GM12875 (cell line): ENCODE measurements at regions not wholly inside any gene's neighbourhood (a gene's known extent, or its start where the extent isn't known, plus 50 kb on each side); places are given as distances from the start of the nearest gene placed in this dataset.

ENCODE experiments used
- H3K4me3 ChIP-seq: one replicate; pipeline ENCODE4 v1.5.1; 2011; ENCODE audit warnings: low read depth, low read length, control low read depth
- CTCF ChIP-seq: IDR thresholded peaks from 2 replicates; pipeline ENCODE4 v1.5.1; 2011; ENCODE audit warnings: low read depth, mild to moderate bottlenecking, control low read depth, inconsistent platforms, low read length, moderate library complexity, borderline replicate concordance; ENCODE audit not compliant: insufficient read depth

- H3K4me3 ChIP-seq: no peak overlapping the region
- TF ChIP-seq CTCF: no peak
Measured at GRCh38 chr1:181364801-181365200, 118.5 kb upstream of the CACNA1E start.

- TF ChIP-seq CTCF: no peak
- no peak overlapping the region for H3K4me3 ChIP-seq
Measured at GRCh38 chr1:181366910-181367309, 116.4 kb upstream of the CACNA1E start.

GRCh38 chr1:181369416-181369815, 113.9 kb upstream of the CACNA1E start:
- no peak overlapping the region for H3K4me3 ChIP-seq
- TF ChIP-seq CTCF: no peak

GRCh38 chr1:181383695-181384094, 99.6 kb upstream of the CACNA1E start:
- H3K4me3 ChIP-seq: no peak overlapping the region
- TF ChIP-seq CTCF: no peak

- H3K4me3 ChIP-seq: no peak overlapping the region
- TF ChIP-seq CTCF: no peak
Measured at GRCh38 chr1:181386340-181386739, 97.0 kb upstream of the CACNA1E start.

- no peak overlapping the region for H3K4me3 ChIP-seq
- no peak for TF ChIP-seq CTCF
Measured at GRCh38 chr1:181386951-181387350, 96.4 kb upstream of the CACNA1E start.

- no peak for TF ChIP-seq CTCF
- H3K4me3 ChIP-seq: no peak overlapping the region
Measured at GRCh38 chr1:181387702-181388101, 95.6 kb upstream of the CACNA1E start.
